ELF-1 (cell line): ENCODE measurements at regions not wholly inside any gene's neighbourhood (a gene's known extent, or its start where the extent isn't known, plus 50 kb on each side); places are given as distances from the start of the nearest gene placed in this dataset.

Source experiments
- DNase-seq: peaks from one replicate; pipeline ENCODE4 v3.0.0-alpha.2; 2016; ENCODE audit warnings: low read depth, low spot score

DNA sequence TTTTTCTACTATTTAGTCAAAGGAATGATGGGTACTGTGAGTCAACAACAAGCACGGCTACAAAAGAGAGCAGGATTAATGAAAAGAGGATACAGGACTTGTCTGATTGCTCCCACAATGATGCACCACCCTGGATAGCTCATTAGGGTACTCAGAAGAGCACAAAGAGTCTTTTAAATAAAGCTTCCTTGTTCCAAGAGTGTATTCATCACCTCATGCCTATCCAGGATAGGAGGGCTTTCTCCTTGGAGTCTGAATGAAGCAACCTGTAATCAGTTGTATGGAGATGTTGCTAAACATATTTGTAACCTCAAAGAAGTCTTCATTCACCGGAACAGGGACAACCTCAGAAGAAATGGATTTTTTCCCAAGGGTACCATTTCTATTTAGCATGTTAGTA is 219.5 kb upstream of the TMEM161B start:
- DNase-seq = no peak

DNA sequence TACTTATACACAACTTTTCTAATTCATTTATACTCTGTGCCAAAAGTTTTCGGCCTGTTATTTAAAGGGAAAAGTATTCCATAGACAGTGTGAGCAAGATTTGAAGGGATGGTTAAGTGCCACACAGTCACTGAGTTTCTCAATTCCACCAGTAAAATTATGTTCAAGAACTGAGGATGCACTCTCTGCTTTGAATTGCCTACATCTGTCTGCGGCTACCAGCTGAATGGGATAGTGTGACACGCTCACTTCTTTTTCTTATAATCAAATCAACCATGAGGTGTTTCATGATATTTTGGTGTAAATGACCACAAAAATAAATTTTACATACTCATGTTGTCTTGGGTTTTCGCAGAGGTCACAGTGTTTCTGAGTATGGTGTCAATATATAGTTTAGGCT is 218.4 kb upstream of the TMEM161B start:
- DNase-seq = no peak

DNA sequence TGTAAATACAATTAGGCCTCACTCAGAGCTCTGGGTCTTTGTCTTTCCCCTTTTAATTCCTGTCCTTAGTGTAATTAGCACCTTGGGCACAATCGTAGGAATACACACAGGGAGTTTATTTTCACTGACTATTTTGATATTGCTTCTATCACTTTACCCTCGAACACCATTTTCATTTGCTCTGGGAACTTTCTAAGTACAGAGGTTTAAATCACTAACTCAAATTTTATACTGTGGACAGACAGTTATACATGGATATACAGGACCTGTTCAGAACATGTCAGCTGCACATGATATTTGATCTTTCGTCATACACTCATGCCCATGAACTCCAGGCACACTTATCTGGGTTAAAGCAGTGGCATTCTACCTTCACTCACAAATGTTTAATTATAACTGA is 217.8 kb upstream of the TMEM161B start:
- DNase-seq = no peak

DNA sequence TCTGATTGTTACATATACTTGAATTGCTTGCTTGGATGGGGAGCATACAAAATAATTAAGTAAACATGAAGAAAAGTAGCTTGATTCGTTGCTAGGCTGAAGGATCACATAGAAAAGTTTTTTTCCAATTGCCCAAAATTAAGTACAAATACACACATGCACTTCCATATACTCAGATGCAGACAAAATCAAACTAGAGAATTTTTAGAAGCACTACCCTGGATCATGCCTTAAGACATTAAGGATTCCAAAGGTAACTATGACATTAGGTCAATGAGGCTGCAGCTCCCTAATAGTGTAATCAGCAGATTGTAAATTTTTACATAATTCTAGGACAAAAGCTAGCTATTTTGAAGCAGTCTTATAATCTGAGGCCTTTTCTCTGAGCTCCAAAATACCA is 216.9 kb upstream of the TMEM161B start:
- DNase-seq = no peak

DNA sequence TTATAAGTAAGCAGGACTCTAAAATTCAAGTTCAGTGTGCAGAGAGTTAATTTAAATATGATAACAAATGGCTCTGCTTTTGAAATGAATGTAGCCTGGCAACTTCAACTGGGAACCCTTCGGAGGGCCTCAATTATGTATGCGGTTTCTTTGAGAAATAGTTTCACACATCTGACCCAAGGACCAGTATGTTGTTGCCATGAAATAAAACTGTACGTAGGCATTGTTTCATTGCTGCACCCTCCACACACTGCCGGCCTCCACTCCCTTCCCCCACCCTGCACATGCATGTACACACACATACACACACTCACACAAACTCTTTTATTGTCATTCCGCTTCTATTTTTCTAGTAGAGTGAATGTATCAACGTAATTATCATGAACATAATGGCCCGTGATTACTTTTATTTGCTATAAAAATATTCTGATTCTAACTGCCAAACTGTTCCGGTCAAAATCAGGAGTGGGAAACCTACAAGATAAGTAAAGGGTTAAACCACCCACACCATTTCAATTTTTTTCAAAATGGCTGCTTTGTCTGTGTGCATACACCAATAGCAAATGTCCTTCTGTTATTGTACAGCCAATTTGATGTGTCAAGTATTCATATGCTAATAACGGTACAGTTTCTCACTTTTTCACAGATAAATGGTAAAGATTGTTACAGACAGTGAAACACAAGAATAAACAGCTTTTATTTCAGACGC is 215.5 kb upstream of the TMEM161B start:
- no peak for DNase-seq

DNA sequence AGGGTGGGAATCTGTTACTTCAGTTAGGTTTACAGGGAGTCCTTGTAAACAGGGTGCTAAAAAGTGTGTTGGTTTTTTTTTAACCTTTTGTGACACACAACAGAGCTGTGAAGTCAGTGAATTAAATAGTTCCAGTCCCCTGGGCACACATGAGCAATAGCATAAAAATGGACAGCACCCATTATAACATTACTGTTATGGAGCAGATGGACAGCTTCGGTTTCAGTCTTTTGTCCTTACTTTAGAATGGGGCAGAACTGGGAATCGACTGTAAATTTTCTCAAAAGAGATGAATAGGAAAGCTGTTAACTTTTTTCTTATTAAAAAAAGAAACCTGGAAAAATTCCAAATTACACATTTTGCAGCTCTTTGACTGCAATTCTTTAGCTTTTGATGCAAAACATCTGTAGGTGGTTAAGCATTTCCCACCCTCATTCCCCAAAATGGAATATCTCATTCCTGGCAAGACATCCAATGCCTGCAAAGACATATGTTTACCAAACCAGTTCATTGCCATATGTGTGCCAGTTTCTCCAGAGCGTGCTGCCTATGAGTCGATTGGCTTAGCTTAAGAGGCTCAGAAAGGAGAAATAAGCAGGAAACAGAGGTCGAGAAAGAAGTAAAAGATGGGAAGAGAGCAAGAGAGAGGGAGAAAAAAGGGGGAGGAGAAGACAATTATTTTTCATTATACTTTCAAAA is 212.3 kb upstream of the TMEM161B start:
- no peak for DNase-seq

DNA sequence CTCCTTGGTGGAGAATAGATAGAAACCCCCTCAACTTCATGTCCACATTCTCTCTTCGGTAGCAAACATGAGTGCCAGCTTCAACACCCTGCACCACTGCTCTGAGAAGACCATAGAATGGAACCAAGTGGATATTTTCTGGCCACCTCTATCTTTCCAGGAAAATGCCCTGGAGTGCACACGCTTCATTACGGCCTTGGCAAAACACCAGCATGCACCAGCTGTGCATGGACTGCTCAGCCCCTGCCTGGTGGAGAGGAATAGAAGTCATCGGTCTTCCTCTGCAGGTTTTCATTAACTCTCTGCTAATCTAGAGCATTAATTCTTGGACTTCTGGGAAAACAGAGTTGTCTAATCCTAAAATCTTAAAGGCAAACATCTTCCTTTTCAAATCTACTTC is 211.6 kb upstream of the TMEM161B start:
- DNase-seq = no peak

DNA sequence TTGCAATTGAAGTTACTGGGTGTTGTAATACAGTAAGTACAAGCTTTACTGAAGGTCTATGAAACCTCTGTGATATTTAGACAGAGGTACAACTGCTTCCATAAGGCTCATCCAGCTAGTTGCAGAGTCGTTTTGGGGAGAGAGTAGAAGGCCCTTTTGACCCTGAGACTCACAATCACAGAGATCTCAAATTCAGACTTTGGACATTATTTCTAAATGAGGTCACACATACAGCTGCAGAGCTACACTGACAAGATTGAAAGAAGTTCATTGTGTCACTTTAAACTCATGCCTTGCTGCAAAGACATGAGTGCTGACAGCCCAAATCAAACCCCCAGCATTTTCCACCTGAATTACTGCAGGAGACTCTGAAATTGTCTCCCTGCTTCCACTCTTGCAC is 205.9 kb upstream of the TMEM161B start:
- no peak for DNase-seq

DNA sequence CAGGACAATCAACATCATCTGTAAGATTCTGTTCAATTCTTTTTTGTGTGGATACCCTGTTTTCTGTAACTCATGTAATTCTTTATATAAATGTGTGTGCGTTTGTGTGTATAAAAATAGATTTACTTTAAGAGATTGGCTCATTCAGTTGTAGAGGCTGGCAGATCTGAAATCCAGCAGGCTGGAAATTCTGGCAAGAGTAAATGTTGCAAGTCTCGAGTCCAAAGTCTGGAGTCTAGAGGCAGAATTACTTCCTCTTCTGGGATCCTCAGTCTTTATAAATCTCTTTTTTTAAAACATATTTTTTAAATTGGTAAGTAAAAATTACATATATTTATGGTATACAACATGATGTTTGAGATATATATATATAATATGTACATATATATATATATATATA is 202.1 kb upstream of the TMEM161B start:
- no peak for DNase-seq

DNA sequence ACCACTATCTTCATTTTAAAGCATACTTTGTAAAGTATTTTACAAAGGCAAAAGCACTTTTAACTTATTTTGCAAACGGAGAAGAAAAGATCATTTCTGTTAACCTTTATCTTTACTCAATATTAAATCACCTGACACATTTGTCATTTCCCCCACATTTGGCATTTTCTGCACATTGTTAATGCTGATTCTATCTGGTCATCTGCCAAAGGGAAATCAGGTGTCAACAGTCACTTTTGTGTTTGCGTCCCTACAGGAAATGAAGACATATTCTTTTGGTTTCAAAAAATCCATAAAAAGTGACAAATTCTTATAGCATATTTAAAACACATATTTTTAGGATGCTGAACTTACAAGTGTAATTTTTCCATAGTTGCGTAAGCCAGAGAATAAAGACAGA is 191.3 kb upstream of the TMEM161B start:
- no peak for DNase-seq

DNA sequence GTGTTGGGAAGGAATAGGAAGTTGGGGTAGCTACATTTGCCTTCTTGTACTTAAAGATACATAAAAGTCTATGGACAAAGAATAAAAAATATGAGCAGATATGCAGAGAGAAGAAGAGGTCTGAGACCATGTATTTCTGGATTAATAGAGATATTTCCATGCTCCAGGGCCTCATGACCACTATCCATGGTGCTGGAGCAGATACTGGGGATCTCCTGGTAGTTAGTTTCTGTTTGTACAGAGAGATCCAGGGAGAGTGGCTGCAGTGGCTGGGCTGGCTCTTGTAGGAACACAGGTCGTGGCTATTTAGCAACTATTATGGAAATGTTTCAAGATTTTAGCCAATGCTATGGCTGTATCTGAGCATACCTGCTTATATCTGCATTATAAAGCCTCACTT is 184.2 kb upstream of the TMEM161B start:
- no peak for DNase-seq

DNA sequence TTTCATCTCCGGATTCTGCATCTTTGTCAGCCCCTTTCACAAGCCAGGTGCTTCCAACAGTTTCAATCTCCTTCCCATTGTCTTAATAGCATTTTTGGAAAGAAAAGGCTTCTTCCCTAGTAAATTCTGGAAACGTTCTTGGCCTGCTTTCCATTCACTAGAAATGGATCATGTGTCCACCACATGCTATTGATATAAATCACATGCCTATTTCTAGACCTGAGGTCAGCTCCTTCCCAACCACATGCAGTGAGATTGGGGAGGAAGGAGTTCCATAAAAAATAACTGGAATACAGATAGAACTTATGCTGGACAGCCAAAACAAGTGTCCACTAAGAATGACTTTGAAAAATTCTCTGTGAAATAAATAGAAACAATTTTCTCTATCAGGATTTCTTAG is 181.6 kb upstream of the TMEM161B start:
- no peak for DNase-seq

DNA sequence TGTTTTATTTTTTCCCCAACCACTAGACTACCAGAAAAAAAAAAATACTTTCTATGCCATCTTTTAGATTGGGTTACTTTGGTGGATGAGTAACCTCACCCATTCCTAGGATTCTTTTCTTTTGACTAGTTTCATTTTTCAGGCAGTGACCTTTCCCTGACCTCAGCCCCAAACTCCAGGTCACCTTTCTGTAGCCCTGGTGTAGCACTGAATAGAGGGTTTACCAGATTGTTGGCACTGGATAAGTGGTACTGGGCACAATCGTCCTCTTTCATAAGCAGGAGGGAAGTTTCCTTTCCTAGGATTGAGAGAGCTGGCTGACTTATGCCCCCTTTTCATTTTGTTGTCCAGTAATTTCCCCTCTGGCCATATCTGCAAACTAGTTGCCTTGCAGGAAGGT is 169.4 kb upstream of the TMEM161B start:
- peak; percentile 5 for DNase-seq

DNA sequence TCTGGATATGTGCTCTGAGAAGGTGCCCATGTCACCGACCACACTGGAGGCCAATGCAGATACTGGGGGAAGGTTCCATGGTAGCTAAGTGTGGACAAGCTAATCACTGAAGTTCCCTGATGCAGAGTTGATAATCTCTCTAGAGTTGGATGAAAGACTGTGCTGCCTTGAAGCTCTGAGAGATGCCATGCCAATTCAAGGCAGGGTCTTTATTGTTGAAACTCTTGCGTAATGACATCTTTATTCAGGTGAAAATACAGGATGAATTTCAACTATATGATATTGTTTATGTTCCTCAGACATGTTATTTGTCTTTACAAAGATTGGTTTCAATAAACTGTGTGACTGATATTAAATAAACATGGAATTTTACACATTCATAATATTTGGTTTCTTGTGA is 167.6 kb upstream of the TMEM161B start:
- DNase-seq = no peak

DNA sequence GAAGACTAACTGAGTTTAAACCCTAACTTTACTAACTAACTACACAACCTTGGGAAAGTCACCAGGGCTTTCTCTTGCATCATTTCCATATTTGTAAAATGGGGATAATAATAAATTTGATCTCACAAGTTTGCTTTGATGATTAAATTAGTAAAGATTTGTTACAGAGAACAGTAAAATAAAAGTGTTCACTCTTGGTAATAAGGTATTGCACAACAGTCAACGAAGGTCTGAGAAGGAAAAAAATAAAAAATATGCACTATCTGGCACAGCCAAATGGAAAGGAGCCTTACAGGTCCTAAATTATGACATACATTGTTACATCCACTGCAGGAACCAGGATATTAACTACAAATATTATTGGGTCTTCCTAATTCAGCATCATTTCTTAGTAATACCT is 160.0 kb upstream of the TMEM161B start:
- DNase-seq = no peak

DNA sequence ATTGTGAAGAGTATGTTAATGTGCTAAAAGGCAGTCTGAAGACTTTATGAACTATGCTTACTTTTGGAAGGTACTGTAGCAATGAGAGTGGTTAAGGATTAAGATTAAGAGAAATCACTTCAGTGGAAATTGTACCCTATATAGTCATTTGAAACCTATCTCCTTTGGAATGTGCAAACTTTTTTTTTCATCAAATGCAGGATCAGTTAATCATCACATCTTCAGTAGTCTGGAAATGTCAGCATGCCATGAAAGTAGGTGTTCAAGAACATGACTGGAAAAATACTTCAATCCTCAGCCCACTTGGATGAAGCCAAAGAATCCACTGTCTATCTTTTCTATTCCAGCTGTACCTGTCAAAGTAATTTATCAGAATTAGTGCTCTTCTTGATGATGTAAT is 157.8 kb upstream of the TMEM161B start:
- DNase-seq = no peak

DNA sequence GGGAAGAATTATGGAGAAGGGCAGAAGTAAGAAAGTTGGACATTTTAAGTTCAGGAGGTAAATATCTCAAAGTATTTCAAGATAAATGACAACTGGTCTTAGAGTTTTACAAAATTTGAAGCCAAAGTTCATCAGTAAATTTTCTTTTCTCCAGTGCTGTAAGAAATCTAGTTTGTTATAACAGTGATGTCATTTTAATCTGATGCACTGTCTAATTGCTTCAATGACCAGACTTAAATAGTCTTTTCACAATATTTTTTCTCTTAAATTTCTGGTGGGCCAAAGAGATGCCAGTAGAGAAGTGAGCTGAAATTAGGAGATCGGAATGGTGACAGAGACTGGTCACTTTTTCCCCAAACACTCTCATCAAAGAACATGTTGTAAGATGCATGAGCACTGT is 156.5 kb upstream of the TMEM161B start:
- no peak for DNase-seq

DNA sequence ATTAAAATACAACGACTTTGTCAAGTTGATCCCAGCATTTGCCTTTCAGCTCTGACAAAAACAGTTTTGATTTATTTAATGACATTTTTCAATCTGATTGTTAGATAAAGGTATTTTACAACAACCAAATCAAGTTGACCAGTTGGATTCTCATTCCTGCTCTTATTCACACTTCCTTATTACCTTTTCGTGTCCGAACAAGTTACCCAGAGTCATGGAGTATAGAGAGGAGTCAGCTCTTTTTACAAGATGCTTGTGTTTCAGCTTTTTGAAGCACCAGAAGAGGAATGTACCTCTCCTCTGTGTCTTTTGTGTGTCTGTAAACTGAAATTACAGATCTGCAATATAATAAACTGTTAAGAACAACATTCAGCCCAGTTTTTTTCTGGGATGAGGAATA is 151.3 kb upstream of the TMEM161B start:
- no peak for DNase-seq

DNA sequence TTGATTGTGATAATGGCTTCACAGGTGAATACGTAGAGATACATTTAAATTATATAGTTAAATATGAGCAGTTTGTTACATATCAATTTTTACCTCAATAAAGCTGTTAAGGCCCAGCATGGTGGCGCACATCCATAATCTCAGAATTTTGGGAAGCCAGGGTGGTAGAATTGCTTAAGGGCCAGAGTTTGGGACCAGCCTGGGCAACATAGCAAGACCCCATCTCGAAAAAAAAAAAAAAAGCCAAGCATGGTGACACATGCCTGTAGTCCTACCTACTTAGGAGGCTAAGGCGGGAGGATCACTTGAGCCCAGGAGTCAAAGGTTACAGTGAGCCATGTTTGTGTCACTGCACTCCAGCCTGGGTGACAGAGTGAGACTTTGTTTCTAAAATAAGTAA is 138.7 kb upstream of the TMEM161B start:
- no peak for DNase-seq

DNA sequence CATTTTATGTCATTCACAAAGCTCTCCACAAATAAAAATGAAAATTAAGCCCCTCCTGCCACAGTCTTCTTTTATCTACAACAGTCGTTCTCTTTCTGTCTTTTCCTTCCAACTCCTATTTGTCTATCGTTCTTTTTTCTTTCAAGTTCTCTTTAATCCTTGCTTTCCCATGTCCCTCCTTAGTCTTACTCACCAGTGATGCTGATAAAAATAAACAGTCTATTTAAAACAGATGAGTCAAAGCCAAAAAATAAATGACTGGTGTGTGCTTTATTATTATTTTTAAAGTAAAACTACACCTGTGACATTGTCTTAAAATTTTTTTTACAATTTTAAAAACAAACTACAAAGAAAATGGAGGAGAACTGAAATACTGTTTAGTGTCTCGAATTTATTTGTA is 137.1 kb upstream of the TMEM161B start:
- no peak for DNase-seq

DNA sequence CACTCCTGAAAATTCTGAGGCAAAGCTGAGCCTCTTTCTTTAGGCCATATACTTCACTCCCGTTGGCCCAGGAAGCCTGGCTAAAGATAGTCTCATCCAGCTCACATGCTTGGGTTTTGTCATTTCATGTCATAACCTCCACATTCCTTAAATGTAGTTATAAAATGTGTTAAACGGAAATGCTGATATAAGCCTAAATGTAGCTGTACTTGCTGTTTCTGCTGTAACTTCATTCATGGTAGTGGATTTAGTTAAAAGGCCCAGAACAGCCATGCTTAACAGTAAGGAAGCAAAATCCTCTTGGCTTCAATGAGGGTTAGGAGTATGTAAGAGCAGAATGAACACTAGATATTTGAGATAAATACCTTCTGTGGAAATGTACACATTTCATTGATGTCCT is 135.8 kb upstream of the TMEM161B start:
- no peak for DNase-seq

DNA sequence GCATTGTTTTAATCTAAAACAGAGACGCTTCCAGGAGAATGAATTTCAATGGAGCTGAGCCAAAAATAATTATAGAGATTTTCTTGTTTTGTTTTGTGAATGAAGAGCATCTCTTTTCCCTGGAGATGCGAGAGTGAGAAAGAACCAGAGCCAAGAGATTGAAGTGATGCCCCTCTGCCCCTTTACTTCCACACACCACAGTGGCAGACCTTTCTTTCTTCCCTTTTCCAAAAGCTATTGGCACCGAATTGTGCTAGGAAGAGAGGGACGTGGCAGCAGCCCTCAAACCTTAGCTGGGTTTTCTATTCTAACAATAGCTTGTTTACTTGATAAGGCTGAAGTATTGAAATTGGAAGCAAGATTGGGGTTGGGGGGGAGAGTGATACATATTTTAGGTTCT is 133.0 kb upstream of the TMEM161B start:
- no peak for DNase-seq

DNA sequence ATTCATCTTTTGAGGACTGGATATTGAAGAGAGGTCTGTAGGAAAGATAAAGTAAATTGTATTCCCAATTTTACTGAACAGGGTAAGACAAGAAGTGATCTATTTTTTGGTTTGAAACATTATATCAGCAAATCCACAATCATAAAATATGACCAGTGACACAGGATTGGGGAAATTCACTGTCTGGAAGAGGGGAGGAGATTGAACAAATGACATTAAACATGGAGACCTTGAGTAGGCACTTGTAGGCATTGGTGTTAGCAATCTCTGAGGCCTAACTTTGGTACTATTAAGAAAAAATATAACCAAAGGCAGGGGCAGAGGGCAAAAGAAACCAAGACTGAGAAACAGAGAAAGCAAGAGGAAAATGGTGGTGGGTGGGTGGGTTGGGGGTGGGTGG is 132.6 kb upstream of the TMEM161B start:
- no peak for DNase-seq

DNA sequence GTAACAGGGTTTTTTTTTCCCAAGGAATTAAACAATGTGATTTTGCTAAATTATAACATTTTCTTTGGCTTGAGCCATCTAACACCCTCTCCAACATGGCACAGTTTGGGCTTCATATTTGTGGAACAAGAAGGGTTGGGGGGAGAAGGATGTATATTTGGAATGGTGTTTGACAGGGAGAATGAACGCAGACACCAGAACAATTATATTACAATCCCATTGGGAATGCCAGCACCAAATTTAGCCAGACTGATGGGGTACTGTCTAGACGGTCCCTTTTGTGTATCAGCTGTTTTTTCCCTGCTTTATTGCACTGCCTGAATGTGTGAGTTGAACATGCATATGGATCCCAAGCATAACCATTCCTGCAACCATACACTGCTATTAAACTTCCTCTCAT is 130.9 kb upstream of the TMEM161B start:
- DNase-seq = no peak
